GM19372 (cell line): ENCODE measurements at regions not wholly inside any gene's neighbourhood (a gene's known extent, or its start where the extent isn't known, plus 50 kb on each side); places are given as distances from the start of the nearest gene placed in this dataset.
"Not testable (repeated sequence)": the region's sequence is repeated elsewhere in the genome, so short reads cannot be mapped to it uniquely, and the experiment has no call there.

Source experiments
- ATAC-seq: cut with Tn5 transposase; IDR thresholded peaks from one replicate; pipeline ENCODE4 v1.9.1; 2021; ENCODE audit warnings: mild to moderate bottlenecking, low read depth, moderate library complexity; ENCODE audit not compliant: unreplicated experiment

DNA sequence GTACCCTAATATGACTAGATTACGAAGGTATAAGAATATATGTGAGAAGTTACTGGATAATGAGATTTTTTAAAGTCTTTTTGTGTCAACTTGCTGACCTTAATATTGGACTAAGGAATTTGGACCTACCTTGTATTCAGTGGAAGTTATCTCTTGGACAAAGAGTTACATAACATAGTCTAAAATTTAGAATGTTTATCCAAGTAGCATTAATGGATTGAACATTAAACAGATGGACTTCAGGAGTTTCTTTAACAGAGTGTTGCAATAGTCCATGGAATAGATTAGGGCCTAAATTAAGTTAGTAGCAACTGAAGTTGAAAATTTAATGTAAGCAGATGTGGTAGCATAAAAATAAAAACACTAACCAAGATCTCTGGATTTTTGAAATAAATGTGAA, 266.4 kb downstream of the PYDC2 start:
- no peak for ATAC-seq

DNA sequence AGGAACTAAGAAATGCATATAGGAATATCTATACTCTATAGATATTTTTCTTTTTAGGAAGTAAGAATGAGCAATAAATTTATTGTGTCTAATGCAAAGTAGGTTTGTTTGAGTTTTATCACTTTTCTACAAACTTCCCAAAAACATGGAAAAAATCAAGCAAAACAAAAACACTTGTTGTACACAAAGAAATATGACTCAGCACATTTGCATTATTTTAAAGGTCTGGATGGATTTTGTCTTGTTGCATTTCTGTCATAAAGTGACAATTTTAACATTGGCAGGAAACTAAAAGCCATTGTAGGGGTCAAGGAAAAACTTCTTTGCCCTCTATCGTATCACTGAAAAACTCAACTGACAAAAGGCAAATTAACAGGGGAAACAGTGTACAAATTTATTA, 267.2 kb downstream of the PYDC2 start:
- no peak for ATAC-seq

DNA sequence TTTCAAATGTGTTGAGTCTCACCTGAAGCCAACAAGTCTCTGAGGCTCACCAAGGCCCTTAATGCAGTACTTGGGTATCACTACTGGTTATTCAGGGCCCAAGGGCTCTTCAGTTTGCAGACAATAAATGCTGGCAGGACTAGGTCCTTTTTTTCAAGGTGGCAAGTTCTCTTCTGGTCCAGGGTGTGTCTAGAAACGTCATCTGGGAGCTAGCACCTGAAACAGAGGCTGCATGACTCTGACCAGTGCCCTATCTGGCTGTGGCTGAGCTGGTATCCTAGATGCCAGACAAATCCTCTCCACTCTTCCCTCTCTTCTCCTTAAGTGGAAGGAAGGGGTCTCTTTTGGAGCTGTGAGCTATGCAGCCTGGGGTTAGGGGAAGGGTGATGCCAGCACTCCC, 276.8 kb downstream of the PYDC2 start:
- no peak for ATAC-seq

DNA sequence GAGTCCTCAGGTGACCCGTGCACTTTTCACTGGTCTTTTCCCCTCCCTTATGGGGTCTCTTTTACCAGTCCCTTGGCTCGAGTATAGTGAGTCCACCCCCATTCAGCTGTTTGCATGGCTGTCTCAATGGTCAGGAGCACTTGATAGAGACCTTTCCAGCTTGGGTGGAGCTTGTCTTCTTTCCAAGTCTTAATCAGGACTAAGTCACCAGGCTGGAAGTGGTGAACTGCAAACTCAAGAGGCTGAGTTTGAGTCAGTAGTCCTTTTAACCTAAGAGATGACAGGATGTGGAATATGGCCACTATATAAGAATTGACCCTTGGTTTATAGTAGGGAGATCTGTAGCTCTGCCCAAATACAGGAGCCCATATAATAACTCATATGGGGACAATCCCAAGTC, 279.7 kb downstream of the PYDC2 start:
- no peak for ATAC-seq

DNA sequence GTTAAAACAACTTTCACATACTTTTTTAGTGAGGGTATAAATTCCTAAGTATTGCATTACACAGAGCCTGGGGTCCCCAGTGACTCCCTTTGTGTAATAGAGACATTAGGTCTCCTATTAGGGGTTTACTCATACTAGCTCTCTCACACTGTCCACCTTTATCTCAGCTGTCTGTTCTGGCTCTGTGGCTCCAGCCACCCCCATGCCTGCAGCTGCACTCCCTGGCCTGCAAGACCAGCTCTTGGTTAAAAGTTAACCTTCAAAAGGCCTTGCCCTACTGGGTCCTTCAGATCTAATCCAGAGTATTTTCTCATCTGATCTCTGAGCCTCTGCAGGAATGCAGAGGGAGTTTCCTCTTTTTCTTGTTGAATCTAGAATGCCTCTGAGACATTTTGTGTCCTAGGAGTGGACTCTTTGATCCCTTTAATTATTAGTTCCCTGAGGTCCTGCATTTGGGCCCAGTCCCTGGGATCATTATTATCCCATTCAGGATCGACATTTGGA, 280.9 kb downstream of the PYDC2 start:
- ATAC-seq: not testable (repeated sequence)

DNA sequence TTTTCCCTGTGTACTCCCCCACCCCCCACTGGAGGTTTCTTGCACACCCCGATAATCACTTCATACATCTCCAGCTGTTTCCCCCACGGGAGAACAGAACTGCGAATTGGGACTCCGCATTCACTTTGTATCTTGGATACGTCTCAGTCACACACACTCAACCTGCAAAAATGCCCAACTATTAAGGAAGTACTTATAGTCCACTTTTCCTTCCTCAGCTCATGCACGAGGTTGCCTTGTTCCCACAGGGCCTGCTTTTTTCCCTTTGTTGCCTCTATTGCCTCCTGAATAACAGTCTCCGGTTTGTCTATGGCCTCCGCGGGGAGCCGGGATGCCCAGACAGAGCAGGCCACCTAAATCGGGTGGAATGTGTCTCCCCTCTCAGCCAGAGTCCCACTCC, 282.3 kb downstream of the PYDC2 start:
- no peak for ATAC-seq

DNA sequence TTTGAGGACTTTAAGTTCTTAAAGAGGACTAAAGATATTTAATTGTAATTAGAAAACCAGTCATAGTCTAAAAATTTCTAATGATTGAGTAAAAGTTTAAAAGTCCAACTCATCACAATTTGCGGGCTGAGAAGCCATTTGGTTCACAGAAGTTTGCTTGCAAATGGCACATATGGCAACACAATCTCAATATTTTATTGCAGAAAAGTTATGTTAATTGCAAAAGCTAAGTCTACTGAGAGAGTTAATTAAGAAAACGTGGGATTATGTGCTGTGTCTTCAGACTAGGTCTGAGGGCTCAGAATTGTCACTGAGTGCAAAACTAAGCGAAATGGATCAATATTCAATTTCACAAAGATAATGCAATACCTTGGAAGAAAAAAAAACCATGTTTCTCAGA, 289.7 kb downstream of the PYDC2 start:
- no peak for ATAC-seq

DNA sequence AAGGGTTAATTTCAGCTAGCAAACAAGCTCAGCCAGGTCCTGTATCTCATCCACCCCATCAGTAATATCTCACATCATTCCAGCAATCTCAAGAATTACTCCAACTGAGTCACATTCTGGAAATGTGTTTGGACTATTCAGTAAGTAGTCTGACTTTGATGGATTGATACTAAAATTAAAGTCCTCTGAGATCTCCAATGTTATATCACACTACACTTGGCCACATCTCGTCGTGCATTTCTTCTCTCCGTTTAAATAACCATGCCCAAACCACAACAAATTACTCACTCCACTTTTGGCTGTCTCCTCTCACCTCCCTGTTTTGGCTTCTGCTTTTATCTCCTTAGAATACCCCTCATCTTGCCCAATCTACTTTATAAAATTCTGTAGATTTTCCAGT, 292.2 kb downstream of the PYDC2 start:
- ATAC-seq: no peak

DNA sequence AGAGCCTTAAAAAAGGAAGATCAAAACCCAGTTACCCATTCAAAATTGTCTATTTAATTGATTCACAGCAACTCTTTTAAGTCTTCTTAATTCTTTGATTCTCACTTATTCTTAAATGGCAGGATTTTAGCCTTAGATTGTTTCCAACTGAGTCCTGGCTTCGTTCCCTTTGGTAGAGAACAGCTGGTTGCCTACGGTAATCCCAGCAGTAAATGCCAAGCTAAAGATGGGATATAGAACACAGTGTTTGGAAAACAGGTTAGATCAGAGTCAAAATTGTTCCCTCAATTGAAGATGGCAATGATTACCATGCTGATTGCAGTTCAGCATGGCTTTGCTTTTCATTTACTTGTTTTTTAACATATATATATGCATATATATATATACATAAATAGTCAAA, 300.9 kb downstream of the PYDC2 start:
- ATAC-seq: no peak

DNA sequence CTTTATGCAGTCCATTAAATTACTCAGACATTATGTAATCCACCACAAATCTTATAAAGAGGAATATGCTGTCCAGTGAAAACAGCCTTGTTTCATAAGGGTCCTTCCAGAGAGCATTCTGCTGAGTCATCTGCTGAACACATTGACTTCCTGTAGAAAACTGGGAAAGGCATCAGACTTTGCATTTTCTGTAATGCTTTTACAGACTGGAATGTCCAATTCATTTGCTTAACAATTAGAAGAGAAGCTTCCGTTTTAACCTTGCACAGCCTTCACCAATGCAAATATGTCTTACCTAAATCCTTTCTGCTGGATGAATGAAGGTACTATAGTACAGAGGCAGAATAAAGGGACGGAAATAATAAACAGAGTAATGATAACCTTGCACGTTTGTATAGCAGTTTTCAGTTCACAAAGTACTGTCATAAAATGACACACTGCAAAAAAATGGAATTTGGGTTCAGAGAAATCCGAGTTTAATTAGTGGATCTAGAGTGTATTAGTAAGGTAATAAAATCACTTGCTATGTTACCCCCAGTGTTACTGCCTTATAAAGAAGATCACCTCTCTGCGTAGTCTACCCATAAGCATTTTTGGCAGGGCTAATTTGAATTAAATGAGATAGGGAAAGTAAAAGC, 301.5 kb downstream of the PYDC2 start:
- ATAC-seq: no peak

DNA sequence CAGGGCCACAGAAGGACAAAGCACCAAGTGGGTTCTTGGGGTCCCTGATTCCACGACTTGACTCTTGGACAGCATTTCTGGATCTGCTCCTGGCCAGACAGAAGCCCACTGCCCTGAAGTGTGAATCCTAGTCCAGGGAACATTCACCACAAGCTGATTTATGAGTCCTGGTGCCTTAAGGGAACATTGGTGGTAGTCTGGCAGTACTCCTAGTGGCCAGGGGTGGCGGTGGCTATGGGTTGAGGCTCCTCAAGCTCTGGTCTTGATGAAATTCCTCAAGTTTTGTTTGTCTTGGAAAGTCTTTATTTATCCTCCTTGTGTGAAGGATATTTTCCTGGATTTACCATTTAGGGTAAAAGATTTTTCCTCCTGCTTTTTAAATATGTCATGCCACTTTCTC, 307.5 kb downstream of the PYDC2 start:
- no peak for ATAC-seq

DNA sequence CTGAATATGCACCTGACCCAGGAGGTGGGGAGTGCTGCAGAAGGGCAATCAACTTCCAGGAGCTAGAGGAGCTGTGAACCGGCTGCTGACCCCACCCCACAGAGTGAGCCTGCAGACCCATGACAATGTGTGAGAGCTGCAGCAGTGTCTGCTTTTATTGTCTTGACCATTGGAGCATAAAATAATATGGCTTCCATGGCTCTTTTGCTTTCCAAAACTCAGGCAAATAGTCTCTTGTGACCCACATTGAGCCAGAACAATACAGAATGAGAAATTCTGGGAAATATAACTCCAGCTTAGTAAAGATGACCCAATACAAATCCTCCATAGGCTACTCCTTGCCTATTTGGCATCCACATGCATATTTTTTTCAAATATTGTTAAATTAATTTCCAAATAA, 309.6 kb downstream of the PYDC2 start:
- ATAC-seq: no peak

DNA sequence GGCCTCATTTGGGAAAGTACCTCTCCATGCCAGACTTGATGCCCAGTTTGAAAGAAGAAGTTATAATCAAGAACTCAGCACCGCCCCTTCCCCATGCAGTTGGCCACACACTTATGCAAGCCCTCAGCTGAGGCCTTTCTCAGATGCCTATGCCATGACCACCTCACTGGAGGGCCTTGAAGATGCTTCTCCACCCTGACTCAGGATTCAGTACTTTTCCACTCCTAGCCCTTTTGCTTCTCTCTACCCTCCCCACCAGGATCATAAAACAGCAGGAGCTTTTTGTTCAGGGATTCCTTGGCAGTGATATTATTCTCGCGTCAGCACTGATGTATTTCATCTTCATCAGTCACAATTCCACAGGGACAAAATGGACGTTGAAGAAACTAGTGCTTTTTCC, 313.5 kb downstream of the PYDC2 start:
- ATAC-seq: no peak

DNA sequence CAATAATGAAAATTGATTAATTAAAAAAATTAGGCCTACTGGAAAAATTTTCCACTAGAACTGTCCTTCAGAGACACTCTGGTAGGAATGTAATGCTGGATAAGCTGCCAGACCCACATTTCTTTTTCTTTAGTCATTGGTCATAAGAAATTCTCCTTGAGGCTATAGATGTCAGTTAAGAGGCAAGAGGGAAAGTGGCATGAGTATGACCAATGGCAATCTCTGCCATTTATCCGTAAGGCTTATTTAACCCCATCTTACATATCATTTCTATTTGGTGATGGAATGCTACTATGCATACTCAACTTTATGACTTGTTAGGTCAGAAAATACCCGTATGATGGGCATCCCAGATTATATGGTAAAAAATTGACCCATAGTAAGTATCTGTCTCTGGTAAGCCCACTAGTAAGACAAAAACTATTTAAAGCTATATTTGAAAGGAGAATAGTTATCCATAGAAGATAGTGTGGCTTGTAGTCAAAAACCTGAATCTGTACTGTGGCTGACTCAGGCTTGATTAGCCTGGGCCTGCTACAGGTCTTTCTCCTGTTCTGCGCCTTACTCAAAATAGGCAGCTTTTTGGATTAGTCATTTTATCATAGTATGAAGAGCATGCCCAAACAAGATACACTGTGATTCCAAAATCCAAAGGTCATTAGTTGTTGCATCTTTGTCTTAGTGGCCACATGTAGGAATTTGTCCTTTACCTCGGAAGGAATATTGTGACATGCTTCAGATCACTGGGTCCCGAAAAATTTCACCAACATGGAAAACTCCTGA, 314.7 kb downstream of the PYDC2 start:
- no peak for ATAC-seq

DNA sequence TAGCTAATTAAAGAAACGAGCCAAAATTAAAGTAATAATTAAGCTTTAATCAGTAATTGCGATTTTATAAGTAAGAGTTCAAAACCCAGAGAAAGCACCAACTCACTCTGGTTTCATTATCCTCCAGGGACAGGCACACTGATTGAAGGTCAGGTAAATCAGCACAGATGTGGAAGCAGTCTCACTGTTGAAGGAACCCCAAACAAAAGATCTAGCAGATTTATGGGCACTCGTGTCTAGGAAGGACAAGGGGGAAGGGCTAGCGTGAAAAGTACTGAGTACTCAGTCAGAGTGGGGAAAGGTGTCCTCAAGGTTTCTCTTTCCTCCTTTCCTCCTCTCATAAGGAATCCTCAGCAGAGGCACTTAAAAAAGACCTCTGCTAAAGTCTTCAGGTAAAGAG, 320.1 kb downstream of the PYDC2 start:
- no peak for ATAC-seq

DNA sequence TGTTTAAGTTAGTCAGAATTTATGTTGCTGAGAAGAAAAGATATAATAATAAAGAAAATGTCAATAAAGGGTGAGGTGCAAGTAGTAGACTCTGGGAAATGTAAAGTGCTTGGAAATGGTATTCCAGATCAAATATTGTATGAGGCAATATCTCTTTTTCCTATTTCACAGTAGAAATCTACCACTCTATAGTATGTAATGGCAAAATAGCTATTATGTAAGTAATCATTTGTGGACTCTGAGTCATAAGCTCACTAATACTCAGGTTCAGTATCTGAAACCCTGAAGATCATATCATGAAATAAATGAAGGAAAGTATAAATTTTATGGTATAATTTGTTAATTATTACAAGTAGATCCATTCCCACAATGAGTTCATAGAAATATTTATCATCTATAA, 322.1 kb downstream of the PYDC2 start:
- ATAC-seq: no peak

DNA sequence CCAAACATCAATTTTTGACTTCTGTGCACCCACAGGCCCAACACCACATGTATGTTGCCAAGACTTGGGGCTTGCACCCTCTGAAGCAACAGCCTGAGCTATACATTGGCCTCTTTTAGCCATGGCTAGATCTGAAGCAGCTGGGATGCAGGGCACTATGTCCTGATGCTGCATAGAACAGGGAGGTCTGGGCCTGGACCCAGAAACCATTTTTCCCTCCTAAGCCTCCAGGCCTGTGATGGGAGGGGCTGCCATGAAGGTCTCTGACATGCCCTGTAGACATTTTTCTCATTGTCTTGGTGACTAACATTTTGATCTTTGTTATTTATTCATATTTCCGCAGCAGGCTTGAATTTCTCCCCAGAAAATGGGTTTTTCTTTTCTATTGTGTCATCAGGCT, 330.0 kb downstream of the PYDC2 start:
- no peak for ATAC-seq

DNA sequence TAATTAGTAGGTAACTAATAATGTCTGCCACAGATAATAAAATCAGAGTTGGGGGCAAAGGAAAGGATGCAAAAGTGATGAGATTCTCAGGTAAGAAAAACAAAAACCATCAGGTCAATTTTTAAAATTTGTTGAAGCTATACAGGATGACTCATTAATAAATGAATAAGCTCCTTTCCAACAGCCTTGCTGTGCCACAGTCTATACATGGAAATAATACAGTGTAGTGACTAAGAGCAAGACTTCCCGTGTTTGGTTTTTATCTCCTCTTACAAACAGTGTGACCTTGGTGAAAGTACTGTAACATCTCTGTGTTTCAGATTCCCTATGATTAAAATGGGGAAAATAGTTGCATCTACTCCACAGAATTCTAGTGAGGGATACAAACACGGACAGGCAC, 331.6 kb downstream of the PYDC2 start:
- ATAC-seq: no peak

DNA sequence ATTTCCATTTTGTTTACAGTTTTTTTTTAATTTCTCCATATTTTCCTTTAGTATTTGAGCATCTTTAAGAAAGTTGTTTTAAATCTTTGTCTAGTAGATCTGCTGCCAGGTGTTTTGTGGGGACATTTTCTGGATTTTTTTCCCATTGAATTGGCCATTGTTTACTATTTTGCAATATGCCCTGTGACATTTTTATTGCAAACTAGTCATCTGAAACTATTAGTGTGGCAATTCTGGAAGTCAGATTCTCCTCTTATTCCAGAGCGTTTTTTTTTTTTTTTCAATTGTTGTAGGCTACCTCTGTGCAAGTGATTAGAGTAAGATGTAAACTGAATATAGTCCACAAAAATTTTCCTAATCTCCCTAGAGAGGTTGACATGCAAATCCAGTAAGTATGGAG, 334.2 kb downstream of the PYDC2 start:
- ATAC-seq: no peak

DNA sequence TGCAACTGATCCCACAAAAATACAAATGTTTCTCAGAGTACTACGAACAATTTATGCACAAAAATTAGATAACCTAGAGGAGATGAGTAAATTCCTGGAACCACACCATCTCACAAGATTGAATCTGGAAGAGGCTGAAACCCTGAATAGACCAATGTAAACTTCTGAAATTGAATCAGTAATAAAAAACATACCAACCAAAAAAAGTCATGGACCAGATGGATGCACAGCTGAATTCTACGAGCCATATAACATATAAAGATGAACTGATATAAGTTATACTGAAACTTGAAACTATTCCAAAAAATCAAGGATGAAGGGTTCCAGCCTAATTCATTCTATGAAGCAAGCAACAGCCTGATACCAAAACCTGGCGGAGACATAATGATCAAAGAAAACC, 336.3 kb downstream of the PYDC2 start:
- no peak for ATAC-seq

DNA sequence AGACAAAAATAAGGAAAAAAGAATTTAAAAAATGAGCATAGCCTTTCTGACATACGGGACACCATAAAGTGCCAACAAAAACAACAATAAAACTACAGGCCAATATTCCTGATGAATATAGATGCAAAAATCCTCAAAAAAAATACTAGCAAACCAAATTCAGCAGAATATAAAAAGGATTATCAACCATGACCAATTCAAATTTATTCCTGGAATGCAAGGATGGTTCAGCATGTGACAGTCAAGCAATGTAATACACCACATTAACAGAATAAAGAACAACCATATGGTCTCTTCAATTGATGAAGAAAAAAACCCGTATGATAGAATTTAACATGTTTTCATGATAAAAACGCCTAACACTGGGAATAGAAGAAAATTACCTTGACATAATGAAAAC, 341.7 kb downstream of the PYDC2 start:
- ATAC-seq: no peak

DNA sequence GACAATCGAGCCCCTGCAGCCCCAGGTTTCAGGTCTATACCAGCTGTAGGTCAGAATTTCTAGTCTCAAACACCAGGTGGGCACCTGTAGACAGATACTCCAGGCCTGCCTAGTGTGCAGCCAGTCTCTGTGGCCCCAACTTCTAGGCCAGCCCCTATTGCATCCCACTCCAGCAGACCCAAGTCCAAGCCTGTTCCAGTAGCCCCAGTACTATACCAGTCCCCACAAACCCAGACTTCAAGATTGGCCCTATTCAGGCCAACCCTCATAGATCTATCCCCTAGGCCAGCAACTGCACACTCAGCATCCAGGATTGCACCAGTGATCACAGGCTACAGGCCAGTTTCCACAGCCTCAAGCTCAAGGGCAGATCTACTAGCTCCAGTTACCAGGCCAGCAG, 344.0 kb downstream of the PYDC2 start:
- ATAC-seq: no peak
